ENCODE measurements at regions not wholly inside any gene's neighbourhood (a gene's known extent, or its start where the extent isn't known, plus 50 kb on each side); places are given as distances from the start of the nearest gene placed in this dataset.

DNA sequence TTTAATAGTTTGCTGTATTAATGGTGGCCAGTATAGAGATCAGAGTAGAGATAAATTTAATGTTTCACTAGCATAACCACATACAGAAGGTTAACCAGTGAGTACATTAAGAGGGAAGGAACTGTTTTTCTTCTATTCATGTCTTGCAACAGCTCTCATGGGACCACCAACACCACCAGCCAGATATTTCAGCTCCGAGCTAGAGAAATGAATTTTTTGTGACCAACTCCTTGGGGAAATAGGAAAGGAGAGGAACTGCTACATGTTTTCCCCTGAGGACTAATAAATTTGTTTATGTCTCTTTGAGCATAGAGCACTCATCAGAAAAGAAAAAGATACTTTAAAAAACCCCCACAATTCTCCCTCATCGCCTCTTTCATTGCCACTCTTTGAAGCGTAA is 247.5 kb downstream of the MBNL1 start:
- FAIRE-seq (no peak), DNase-seq (ENCODE audit: low read depth, low spot score) (no peak)
- Histone ChIP-seq H3K4me2 (ENCODE audit: control insufficient read depth, extremely low read depth, insufficient read depth, low read depth, low read length) (no peak overlapping the region), H3K36me3 (ENCODE audit: control insufficient read depth in 2 of 2, extremely low read depth in 1 of 2, insufficient read depth in 2 of 2, low read length in 2 of 2) (no peaks in the 10 kb centered on the region), H3K9ac (ENCODE audit: control insufficient read depth, extremely low read depth, insufficient read depth, low read length) (no peak overlapping the region), H3K27ac (ENCODE audit: control insufficient read depth, insufficient read depth, low read length) (no peak overlapping the region), H4K20me1 (ENCODE audit: control insufficient read depth, extremely low read depth, insufficient read depth, low read length) (no peaks in the 10 kb centered on the region), H3K79me2 (ENCODE audit: control insufficient read depth, insufficient read depth, low read length) (no peaks in the 10 kb centered on the region), H3K9me3 (ENCODE audit: control insufficient read depth, low read depth, low read length) (no peaks in the 10 kb centered on the region), H3K4me3 (ENCODE audit: control insufficient read depth in 2 of 3, extremely low read depth in 1 of 3, insufficient read depth in 2 of 3, low read depth in 1 of 3, low read length in 3 of 3) (no peak overlapping the region), H3K4me1 (ENCODE audit: control insufficient read depth, extremely low read depth, insufficient read depth, low read length) (no peaks in the 10 kb centered on the region), H3K27me3 (ENCODE audit: control insufficient read depth, extremely low read depth, insufficient read depth, low read length) (no peaks in the 10 kb centered on the region), H2AFZ (ENCODE audit: control insufficient read depth, low read length) (no peak overlapping the region), H3K9me1 (ENCODE audit: control insufficient read depth, extremely low read depth, insufficient read depth, low read length) (no peaks in the 10 kb centered on the region)
- TF ChIP-seq EZH2 (IDR thresholded peaks at IDR 0.05; ENCODE audit: low read length) = no peak
- TF ChIP-seq, protein P1, sequence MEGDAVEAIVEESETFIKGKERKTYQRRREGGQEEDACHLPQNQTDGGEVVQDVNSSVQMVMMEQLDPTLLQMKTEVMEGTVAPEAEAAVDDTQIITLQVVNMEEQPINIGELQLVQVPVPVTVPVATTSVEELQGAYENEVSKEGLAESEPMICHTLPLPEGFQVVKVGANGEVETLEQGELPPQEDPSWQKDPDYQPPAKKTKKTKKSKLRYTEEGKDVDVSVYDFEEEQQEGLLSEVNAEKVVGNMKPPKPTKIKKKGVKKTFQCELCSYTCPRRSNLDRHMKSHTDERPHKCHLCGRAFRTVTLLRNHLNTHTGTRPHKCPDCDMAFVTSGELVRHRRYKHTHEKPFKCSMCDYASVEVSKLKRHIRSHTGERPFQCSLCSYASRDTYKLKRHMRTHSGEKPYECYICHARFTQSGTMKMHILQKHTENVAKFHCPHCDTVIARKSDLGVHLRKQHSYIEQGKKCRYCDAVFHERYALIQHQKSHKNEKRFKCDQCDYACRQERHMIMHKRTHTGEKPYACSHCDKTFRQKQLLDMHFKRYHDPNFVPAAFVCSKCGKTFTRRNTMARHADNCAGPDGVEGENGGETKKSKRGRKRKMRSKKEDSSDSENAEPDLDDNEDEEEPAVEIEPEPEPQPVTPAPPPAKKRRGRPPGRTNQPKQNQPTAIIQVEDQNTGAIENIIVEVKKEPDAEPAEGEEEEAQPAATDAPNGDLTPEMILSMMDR (optimal IDR thresholded peaks at IDR 0.05 in 1 of 3, IDR thresholded peaks at IDR 0.05 in 1 of 3, conservative IDR thresholded peaks at IDR 0.05 in 1 of 3; ENCODE audit: extremely low read depth in 1 of 3, insufficient read depth in 2 of 3, low read length in 3 of 3) = no peak
- dilution Hi-C loops (cut with MboI; ENCODE audit: extremely low pct_ligation_motif_present, low sequenced_read_pairs) = no loop called here

DNA sequence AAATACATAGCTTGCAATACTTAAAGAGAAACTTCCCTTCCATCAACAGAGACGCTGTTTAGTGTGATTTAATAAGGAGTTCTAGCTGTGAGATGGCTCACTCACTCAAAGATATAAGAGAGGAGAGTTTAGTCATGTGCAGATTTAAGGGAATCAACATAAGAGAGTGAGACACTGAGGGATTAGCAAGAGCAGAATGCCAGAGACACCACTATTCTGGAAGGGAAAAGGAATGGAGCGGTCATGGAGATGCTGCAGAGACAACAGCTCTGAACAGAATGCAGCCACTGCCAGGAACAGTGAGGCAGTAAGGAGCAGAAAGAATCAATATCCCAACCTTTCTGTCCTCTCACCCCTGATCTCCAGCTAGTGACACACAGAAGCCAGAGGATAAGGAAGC is 248.8 kb downstream of the MBNL1 start:
- H3K4me3 ChIP-seq (ENCODE audit: control insufficient read depth in 2 of 3, extremely low read depth in 1 of 3, insufficient read depth in 2 of 3, low read depth in 1 of 3, low read length in 3 of 3) = no peak overlapping the region
- no peaks in the 10 kb centered on the region for H3K27me3 ChIP-seq (ENCODE audit: control insufficient read depth, extremely low read depth, insufficient read depth, low read length)
- no peaks in the 10 kb centered on the region for H3K4me1 ChIP-seq (ENCODE audit: control insufficient read depth, extremely low read depth, insufficient read depth, low read length)
- no peaks in the 10 kb centered on the region for H3K9me3 ChIP-seq (ENCODE audit: control insufficient read depth, low read depth, low read length)
- no peak overlapping the region for H3K4me2 ChIP-seq (ENCODE audit: control insufficient read depth, extremely low read depth, insufficient read depth, low read depth, low read length)
- H2AFZ ChIP-seq (ENCODE audit: control insufficient read depth, low read length) = no peak overlapping the region
- no peak overlapping the region for H3K9ac ChIP-seq (ENCODE audit: control insufficient read depth, extremely low read depth, insufficient read depth, low read length)
- DNase-seq (ENCODE audit: low read depth, low spot score) (no peak), FAIRE-seq (no peak)
- no peaks in the 10 kb centered on the region for H3K9me1 ChIP-seq (ENCODE audit: control insufficient read depth, extremely low read depth, insufficient read depth, low read length)
- no peaks in the 10 kb centered on the region for H3K79me2 ChIP-seq (ENCODE audit: control insufficient read depth, insufficient read depth, low read length)
- no peaks in the 10 kb centered on the region for H4K20me1 ChIP-seq (ENCODE audit: control insufficient read depth, extremely low read depth, insufficient read depth, low read length)
- no peaks in the 10 kb centered on the region for H3K36me3 ChIP-seq (ENCODE audit: control insufficient read depth in 2 of 2, extremely low read depth in 1 of 2, insufficient read depth in 2 of 2, low read length in 2 of 2)
- dilution Hi-C loops (cut with MboI; ENCODE audit: extremely low pct_ligation_motif_present, low sequenced_read_pairs) = no loop called here
- TF ChIP-seq, protein P1 (optimal IDR thresholded peaks at IDR 0.05 in 1 of 3, IDR thresholded peaks at IDR 0.05 in 1 of 3, conservative IDR thresholded peaks at IDR 0.05 in 1 of 3; ENCODE audit: extremely low read depth in 1 of 3, insufficient read depth in 2 of 3, low read length in 3 of 3) = no peak
- TF ChIP-seq EZH2 (IDR thresholded peaks at IDR 0.05; ENCODE audit: low read length) = no peak
- no peak overlapping the region for H3K27ac ChIP-seq (ENCODE audit: control insufficient read depth, insufficient read depth, low read length)

Data from keratinocyte (primary cell).